ENCODE measurements at regions not wholly inside any gene's neighbourhood (a gene's known extent, or its start where the extent isn't known, plus 50 kb on each side); places are given as distances from the start of the nearest gene placed in this dataset.

- no peak for DNase-seq (ENCODE audit: low read depth)
These were observed 91.9 kb upstream of the RESF1 start for GRCh38 chr12:31867292-31867691.

GRCh38 chr12:31866523-31866922 lies 92.7 kb upstream of the RESF1 start:
- no peak for DNase-seq (ENCODE audit: low read depth)

- no peak for DNase-seq (ENCODE audit: low read depth)
These were observed 94.2 kb upstream of the RESF1 start for GRCh38 chr12:31865023-31865422.

- no peak for DNase-seq (ENCODE audit: low read depth)
These were observed 97.9 kb upstream of the RESF1 start for GRCh38 chr12:31861360-31861759.

- DNase-seq (ENCODE audit: low read depth) = no peak
These were observed 98.8 kb upstream of the RESF1 start for GRCh38 chr12:31860401-31860800.

- DNase-seq (ENCODE audit: low read depth) = no peak
These were observed 99.8 kb upstream of the RESF1 start for GRCh38 chr12:31859232-31859977.

- DNase-seq (ENCODE audit: low read depth) = no peak
These were observed 103.8 kb upstream of the RESF1 start for GRCh38 chr12:31855427-31855826.

- DNase-seq (ENCODE audit: low read depth) = no peak
These were observed 105.2 kb upstream of the RESF1 start for GRCh38 chr12:31853977-31854376.

- DNase-seq (ENCODE audit: low read depth) = no peak
These were observed 105.7 kb upstream of the RESF1 start for GRCh38 chr12:31853520-31853919.

GRCh38 chr12:31850268-31850667 lies 108.9 kb upstream of the RESF1 start:
- no peak for DNase-seq (ENCODE audit: low read depth)

GRCh38 chr12:31849090-31849687 lies 110.0 kb upstream of the RESF1 start:
- DNase-seq (ENCODE audit: low read depth) = no peak

GRCh38 chr12:31846405-31846804 lies 112.8 kb upstream of the RESF1 start:
- DNase-seq (ENCODE audit: low read depth) = no peak

GRCh38 chr12:31845613-31846322 lies 113.4 kb upstream of the RESF1 start:
- DNase-seq (ENCODE audit: low read depth) = no peak

GRCh38 chr12:31843398-31844095 lies 114.7 kb upstream of the AMN1 start:
- DNase-seq (ENCODE audit: low read depth) = no peak

GRCh38 chr12:31837913-31838312 lies 109.1 kb upstream of the AMN1 start:
- DNase-seq (ENCODE audit: low read depth) = no peak

- DNase-seq (ENCODE audit: low read depth) = no peak
These were observed 106.6 kb upstream of the AMN1 start for GRCh38 chr12:31835276-31835882.

- DNase-seq (ENCODE audit: low read depth) = no peak
These were observed 105.3 kb upstream of the AMN1 start for GRCh38 chr12:31834150-31834549.

- no peak for DNase-seq (ENCODE audit: low read depth)
These were observed 104.2 kb upstream of the AMN1 start for GRCh38 chr12:31832740-31833729.

GRCh38 chr12:31828071-31828470 lies 99.2 kb upstream of the AMN1 start:
- no peak for DNase-seq (ENCODE audit: low read depth)

- DNase-seq (ENCODE audit: low read depth) = no peak
These were observed 93.9 kb upstream of the AMN1 start for GRCh38 chr12:31822761-31823160.

- DNase-seq (ENCODE audit: low read depth) = no peak
These were observed 92.7 kb upstream of the AMN1 start for GRCh38 chr12:31821484-31821883.

Data from activated T-cell treated with anti-CD3 and anti-CD28 coated beads for 48 hours (primary cell).